GM12878 (cell line): ENCODE measurements at regions not wholly inside any gene's neighbourhood (a gene's known extent, or its start where the extent isn't known, plus 50 kb on each side); places are given as distances from the start of the nearest gene placed in this dataset.

Experiments
- EED ChIP-seq: sonication (generic); IDR thresholded peaks from 2 replicates; pipeline ENCODE4 v1.6.1; 2016; ENCODE audit warnings: antibody characterized with exemption, low read depth
- SREBF2 ChIP-seq: IDR thresholded peaks from 2 replicates; pipeline ENCODE4 v1.6.1; 2012; ENCODE audit warnings: mild to moderate bottlenecking, low read length
- STAT1 ChIP-seq: fragments of 450-650 bp; conservative IDR thresholded peaks from 2 replicates; pipeline ENCODE4 v1.6.1; 2014; ENCODE audit warnings: antibody characterized with exemption, mild to moderate bottlenecking
- TCF12 ChIP-seq: IDR thresholded peaks from 2 replicates; pipeline ENCODE4 v1.6.1; 2011; ENCODE audit warnings: low read depth, mild to moderate bottlenecking, low read length
- TF ChIP-seq, protein P1 (sequence below): IDR thresholded peaks from 2 replicates; pipeline ENCODE4 v1.6.1; 2012; ENCODE audit warnings: improper control_type of control experiment, low read depth, low read length; ENCODE audit not compliant: insufficient replicate concordance
- TF ChIP-seq, protein P2 (sequence below): fragments of 150-350 bp; IDR thresholded peaks from 2 replicates; pipeline ENCODE4 v1.6.1; 2014; ENCODE audit warnings: mild to moderate bottlenecking, low read depth, low read length
- TF ChIP-seq, protein P3 (sequence below): fragments of 450-650 bp; IDR thresholded peaks from 2 replicates; pipeline ENCODE4 v1.6.1; 2014; ENCODE audit warnings: mild to moderate bottlenecking
- TF ChIP-seq, protein P4 (sequence below): fragments of 450-650 bp; conservative IDR thresholded peaks from 2 replicates; pipeline ENCODE4 v1.6.1; 2017; ENCODE audit warnings: mild to moderate bottlenecking, moderate library complexity

DNA sequence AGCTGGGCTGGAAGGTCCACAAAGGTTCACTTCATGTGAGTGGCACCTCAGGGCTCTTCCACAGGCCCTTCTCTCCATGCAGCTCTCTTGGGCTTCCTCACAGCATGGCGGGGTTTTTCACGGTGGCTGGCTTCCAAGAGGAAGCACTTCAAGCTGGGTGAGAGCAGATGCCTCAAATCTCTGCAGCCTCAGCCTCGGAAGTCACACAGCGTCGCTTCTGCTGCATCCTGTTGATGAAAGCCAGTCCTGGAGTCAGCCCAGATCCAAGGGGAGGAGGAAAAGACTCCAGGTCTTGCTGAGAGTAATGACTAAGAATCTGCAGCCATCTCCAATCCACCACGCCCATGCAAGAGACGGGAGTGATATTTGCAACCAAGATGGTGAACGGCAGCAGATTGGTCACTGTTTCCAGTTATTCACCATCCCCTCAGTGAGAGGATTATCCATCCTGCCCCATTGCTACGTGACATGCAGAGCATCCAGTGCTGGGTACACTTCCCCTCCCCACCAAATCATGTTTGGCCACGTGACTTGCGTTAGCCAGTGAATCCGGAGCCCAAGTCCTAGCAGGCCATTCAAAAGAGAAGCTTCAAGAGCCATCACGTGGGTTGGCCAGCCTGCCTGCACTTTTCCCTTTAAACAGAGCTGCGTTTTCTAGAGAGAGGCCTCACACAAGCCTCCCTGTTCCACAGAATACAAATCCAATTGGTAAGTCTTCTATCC, 173.9 kb downstream of the C9orf50 start (continued):
- TF ChIP-seq, protein P1, sequence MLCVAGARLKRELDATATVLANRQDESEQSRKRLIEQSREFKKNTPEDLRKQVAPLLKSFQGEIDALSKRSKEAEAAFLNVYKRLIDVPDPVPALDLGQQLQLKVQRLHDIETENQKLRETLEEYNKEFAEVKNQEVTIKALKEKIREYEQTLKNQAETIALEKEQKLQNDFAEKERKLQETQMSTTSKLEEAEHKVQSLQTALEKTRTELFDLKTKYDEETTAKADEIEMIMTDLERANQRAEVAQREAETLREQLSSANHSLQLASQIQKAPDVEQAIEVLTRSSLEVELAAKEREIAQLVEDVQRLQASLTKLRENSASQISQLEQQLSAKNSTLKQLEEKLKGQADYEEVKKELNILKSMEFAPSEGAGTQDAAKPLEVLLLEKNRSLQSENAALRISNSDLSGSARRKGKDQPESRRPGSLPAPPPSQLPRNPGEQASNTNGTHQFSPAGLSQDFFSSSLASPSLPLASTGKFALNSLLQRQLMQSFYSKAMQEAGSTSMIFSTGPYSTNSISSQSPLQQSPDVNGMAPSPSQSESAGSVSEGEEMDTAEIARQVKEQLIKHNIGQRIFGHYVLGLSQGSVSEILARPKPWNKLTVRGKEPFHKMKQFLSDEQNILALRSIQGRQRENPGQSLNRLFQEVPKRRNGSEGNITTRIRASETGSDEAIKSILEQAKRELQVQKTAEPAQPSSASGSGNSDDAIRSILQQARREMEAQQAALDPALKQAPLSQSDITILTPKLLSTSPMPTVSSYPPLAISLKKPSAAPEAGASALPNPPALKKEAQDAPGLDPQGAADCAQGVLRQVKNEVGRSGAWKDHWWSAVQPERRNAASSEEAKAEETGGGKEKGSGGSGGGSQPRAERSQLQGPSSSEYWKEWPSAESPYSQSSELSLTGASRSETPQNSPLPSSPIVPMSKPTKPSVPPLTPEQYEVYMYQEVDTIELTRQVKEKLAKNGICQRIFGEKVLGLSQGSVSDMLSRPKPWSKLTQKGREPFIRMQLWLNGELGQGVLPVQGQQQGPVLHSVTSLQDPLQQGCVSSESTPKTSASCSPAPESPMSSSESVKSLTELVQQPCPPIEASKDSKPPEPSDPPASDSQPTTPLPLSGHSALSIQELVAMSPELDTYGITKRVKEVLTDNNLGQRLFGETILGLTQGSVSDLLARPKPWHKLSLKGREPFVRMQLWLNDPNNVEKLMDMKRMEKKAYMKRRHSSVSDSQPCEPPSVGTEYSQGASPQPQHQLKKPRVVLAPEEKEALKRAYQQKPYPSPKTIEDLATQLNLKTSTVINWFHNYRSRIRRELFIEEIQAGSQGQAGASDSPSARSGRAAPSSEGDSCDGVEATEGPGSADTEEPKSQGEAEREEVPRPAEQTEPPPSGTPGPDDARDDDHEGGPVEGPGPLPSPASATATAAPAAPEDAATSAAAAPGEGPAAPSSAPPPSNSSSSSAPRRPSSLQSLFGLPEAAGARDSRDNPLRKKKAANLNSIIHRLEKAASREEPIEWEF: no peak
- TF ChIP-seq SREBF2: no peak
- TF ChIP-seq, protein P2, sequence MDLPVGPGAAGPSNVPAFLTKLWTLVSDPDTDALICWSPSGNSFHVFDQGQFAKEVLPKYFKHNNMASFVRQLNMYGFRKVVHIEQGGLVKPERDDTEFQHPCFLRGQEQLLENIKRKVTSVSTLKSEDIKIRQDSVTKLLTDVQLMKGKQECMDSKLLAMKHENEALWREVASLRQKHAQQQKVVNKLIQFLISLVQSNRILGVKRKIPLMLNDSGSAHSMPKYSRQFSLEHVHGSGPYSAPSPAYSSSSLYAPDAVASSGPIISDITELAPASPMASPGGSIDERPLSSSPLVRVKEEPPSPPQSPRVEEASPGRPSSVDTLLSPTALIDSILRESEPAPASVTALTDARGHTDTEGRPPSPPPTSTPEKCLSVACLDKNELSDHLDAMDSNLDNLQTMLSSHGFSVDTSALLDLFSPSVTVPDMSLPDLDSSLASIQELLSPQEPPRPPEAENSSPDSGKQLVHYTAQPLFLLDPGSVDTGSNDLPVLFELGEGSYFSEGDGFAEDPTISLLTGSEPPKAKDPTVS: no peak
- TF ChIP-seq, protein P3, sequence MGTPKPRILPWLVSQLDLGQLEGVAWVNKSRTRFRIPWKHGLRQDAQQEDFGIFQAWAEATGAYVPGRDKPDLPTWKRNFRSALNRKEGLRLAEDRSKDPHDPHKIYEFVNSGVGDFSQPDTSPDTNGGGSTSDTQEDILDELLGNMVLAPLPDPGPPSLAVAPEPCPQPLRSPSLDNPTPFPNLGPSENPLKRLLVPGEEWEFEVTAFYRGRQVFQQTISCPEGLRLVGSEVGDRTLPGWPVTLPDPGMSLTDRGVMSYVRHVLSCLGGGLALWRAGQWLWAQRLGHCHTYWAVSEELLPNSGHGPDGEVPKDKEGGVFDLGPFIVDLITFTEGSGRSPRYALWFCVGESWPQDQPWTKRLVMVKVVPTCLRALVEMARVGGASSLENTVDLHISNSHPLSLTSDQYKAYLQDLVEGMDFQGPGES: no peak
- no peak for TF ChIP-seq STAT1
- TF ChIP-seq EED: no peak
- no peak for TF ChIP-seq TCF12
- TF ChIP-seq, protein P4, sequence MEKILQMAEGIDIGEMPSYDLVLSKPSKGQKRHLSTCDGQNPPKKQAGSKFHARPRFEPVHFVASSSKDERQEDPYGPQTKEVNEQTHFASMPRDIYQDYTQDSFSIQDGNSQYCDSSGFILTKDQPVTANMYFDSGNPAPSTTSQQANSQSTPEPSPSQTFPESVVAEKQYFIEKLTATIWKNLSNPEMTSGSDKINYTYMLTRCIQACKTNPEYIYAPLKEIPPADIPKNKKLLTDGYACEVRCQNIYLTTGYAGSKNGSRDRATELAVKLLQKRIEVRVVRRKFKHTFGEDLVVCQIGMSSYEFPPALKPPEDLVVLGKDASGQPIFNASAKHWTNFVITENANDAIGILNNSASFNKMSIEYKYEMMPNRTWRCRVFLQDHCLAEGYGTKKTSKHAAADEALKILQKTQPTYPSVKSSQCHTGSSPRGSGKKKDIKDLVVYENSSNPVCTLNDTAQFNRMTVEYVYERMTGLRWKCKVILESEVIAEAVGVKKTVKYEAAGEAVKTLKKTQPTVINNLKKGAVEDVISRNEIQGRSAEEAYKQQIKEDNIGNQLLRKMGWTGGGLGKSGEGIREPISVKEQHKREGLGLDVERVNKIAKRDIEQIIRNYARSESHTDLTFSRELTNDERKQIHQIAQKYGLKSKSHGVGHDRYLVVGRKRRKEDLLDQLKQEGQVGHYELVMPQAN: no peak
